Muscle of leg (tissue), 3 donors: ENCODE measurements at regions not wholly inside any gene's neighbourhood (a gene's known extent, or its start where the extent isn't known, plus 50 kb on each side); places are given as distances from the start of the nearest gene placed in this dataset.

ENCODE experiments used
- DNase-seq: peaks from one replicate; pipeline ENCODE4 v3.0.0; 2013
- H3K27ac ChIP-seq: one replicate; pipeline ENCODE4 v1.5.1; 2013; ENCODE audit warnings: mild to moderate bottlenecking, low read length, control low read depth
- H3K27me3 ChIP-seq: one replicate; pipeline ENCODE4 v1.6.1; 2013; ENCODE audit warnings: low read length; ENCODE audit not compliant: control insufficient read depth, insufficient read depth
- H3K36me3 ChIP-seq: one replicate; pipeline ENCODE4 v1.6.1; 2013; ENCODE audit warnings: low read length; ENCODE audit not compliant: control insufficient read depth, insufficient read depth
- H3K4me1 ChIP-seq: one replicate; pipeline ENCODE4 v1.6.1; 2013; ENCODE audit warnings: low read length; ENCODE audit not compliant: control insufficient read depth, insufficient read depth
- H3K4me3 ChIP-seq: one replicate; pipeline ENCODE4 v1.5.1; 2013; ENCODE audit warnings: low read length, control low read depth
- H3K9me3 ChIP-seq: replicated peaks from 2 replicates; pipeline ENCODE4 v1.6.1; 2013; ENCODE audit warnings: low read depth, low read length; ENCODE audit not compliant: control insufficient read depth
- WGBS: methylation state at CpG from one replicate; pipeline ENCODE4 v1.1.5; 2013; ENCODE audit warnings: missing lambda C conversion rate; ENCODE audit not compliant: insufficient coverage; 5-methylcytosine and 5-hydroxymethylcytosine counted together

DNA sequence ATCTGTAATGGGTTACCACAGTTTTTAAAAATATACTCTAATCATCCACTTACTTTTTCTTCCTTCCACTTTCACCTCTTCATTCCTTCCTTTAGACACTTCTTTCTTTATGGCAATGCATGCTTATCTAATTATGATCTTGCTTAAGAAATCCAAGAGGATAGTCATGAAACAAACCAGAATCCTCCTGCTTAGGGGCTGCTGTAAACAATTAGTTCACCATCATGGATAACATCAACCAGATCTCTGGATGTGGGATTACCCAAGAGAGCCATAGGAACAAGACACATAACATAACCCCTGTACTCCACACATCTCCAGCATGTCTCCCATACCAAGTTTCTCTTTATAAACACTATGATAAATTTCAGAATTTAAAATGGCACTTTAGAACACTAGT lies 713.4 kb upstream of the PTPRD start:
- Histone ChIP-seq H3K36me3 (no peaks in the 10 kb centered on the region), H3K27me3 (no peaks in the 10 kb centered on the region), H3K4me1 (no peaks in the 10 kb centered on the region), H3K27ac (no peak overlapping the region), H3K9me3 (no peaks in the 10 kb centered on the region), H3K4me3 (no peak overlapping the region)
- no peak for DNase-seq

DNA sequence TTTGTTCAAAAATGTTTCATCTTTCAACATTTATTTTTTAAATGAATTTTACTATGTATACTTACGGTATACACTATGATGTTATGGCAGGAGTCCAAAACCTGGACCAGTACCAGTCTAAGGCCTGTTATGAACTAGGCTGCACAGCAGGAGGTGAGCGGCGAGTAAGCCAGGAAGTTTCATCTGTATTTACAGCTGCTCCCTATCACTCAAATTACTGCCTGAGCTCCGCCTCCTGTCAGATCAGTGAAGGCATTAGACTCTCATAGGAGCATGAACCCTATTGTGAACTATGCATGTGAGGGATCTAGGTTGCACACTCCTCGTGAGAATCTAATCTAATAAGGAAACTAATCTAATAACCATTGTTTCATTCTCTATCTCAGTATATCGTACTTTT lies 715.5 kb upstream of the PTPRD start:
- H3K9me3 ChIP-seq: no peaks in the 10 kb centered on the region
- no CpG with 5 or more reads among the region's 6 CpGs for WGBS
- no peaks in the 10 kb centered on the region for H3K36me3 ChIP-seq
- H3K4me1 ChIP-seq: no peaks in the 10 kb centered on the region
- no peak overlapping the region for H3K27ac ChIP-seq
- DNase-seq: no peak
- no peak overlapping the region for H3K4me3 ChIP-seq
- H3K27me3 ChIP-seq: no peaks in the 10 kb centered on the region

DNA sequence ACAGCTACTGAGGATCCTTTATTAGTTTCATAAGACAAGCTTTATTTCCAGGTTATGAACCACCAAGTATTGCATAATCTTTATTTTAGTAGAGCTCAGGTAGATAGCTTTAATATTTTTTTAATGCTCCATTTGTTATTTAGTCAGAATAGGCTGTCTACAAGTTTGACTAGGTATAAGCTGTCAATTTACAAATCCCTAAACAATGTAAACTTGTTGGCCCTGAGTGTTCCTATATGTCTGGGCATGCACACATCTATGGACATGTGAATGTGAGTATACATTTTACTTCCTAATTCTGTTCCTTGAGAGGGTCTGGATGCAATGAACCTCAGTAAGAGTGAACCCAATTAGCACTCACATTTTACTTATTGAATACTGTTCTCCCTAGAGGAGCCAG lies 722.2 kb upstream of the PTPRD start:
- no peak for DNase-seq
- Histone ChIP-seq H3K4me3 (no peak overlapping the region), H3K27me3 (no peaks in the 10 kb centered on the region), H3K9me3 (no peaks in the 10 kb centered on the region), H3K27ac (no peak overlapping the region), H3K4me1 (no peaks in the 10 kb centered on the region), H3K36me3 (no peaks in the 10 kb centered on the region)

DNA sequence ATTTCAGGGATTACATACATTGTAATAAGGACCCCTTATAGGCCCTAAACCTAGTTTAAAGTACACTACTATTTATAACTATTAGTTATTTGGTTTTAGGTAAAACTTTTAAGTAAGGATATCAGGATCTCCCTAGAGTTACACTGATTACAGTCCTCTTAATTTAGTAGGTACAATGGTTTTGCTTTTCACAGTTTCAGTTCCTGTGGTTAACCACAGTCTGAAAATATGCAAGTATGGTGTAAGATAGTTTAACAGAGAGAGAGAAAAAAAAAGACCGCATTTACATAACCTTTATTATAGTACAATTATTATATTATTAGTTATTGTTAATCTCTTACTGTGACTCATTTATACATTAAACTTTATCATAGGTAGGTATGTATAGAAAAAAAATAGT lies 725.3 kb upstream of the PTPRD start:
- H3K4me1 ChIP-seq: no peaks in the 10 kb centered on the region
- no CpG with 5 or more reads among the region's 1 CpG for WGBS
- H3K4me3 ChIP-seq: no peak overlapping the region
- no peaks in the 10 kb centered on the region for H3K9me3 ChIP-seq
- H3K36me3 ChIP-seq: no peaks in the 10 kb centered on the region
- H3K27ac ChIP-seq: no peak overlapping the region
- no peak for DNase-seq
- H3K27me3 ChIP-seq: no peaks in the 10 kb centered on the region

DNA sequence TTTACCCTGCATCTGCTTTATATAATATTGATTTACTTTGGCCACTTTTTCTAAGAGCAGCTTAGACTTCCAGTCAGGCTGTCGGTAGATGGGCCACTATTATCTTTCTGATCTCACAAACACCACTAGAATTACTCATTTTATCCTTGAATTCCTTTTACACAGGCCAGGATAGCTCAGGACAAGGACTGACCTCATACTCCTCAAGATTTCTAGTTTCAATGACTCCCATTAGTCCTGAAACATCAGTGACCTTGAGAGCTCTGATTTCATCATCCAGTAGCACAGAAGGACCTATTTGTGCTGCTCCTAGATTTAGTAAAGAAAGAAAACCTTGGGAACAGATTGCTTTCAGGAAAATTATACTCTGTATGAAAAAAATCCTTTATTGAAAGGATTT lies 727.9 kb upstream of the PTPRD start:
- Histone ChIP-seq H3K4me1 (no peaks in the 10 kb centered on the region), H3K36me3 (no peaks in the 10 kb centered on the region), H3K27me3 (no peaks in the 10 kb centered on the region), H3K9me3 (no peaks in the 10 kb centered on the region), H3K4me3 (no peak overlapping the region), H3K27ac (no peak overlapping the region)
- WGBS: 50% methylated on average over 1 of the region's 1 CpG
- DNase-seq: no peak

DNA sequence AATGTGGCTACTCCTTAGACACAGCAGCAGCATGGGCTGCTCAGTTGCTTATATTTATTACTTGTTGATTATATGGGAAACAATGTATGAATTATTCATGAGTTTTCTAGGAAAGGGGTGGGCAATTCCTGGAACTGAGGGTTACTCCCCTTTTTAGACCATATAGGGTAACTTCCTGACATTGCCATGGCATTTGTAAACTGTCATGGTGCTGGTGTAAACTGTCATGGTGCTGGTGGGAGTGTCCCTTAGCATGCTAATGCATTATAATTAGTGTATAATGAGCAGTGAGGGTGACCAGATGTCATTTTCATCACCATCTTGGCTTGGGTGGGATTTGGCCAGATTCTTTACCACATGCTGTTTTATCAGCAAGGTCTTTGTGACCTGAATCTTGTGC lies 734.6 kb upstream of the PTPRD start:
- no peaks in the 10 kb centered on the region for H3K27me3 ChIP-seq
- no peak for DNase-seq

GRCh38 chr9:11348366-11348765 lies 735.6 kb upstream of the PTPRD start:
- H3K36me3 ChIP-seq: no peaks in the 10 kb centered on the region
- no peak overlapping the region for H3K4me3 ChIP-seq
- 85% methylated on average over 4 of the region's 5 CpGs for WGBS
- no peaks in the 10 kb centered on the region for H3K9me3 ChIP-seq
- no peaks in the 10 kb centered on the region for H3K4me1 ChIP-seq
- no peaks in the 10 kb centered on the region for H3K27me3 ChIP-seq
- no peak overlapping the region for H3K27ac ChIP-seq
- DNase-seq: no peak

More for the DNA sequence above, 734.6 kb upstream of the PTPRD start:
- no peak overlapping the region for H3K4me3 ChIP-seq
- H3K4me1 ChIP-seq: no peaks in the 10 kb centered on the region
- no peak overlapping the region for H3K27ac ChIP-seq
- H3K36me3 ChIP-seq: no peaks in the 10 kb centered on the region
- H3K9me3 ChIP-seq: no peaks in the 10 kb centered on the region

DNA sequence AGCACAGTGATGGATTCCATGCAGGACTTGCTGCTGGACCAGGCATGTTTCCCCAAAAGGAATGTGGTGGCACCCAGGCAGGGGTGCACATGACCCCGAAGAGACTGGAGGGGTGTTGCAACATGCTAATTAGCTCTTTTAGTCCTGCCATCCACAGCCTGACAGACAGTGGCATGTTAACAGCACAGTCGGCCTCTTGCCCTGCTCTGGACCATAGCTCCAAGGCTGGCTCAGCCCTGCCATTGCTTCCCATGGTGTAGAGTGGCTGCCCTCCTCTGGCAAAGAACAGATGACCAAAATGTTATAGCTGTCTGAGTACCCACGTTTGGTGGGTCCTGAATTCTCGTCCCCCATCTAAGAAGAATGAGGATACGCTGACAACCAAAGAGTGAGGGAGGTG lies 736.4 kb upstream of the PTPRD start:
- Histone ChIP-seq H3K36me3 (no peaks in the 10 kb centered on the region), H3K9me3 (no peaks in the 10 kb centered on the region), H3K27me3 (no peaks in the 10 kb centered on the region), H3K4me1 (no peaks in the 10 kb centered on the region), H3K27ac (no peak overlapping the region), H3K4me3 (no peak overlapping the region)
- no peak for DNase-seq
- WGBS: 83% methylated on average over 4 of the region's 5 CpGs

DNA sequence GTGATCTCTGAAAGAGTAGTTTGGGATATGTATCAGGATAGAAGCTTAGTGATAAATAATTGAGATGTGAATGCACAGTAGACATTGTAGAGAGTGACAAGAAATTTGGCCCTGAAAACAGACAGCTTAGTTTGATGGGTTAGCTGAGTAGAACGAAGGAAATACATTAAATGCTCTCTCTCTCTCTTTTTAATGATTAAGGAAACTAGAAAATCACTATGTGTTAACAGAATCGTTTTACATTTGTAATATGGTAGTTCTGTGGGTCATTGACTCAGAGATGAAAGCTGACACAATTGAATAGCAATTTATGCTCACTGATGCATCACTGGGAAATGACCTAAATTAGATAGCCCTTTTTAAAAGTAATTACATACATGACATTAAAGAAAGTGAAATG lies 739.8 kb upstream of the PTPRD start:
- WGBS: no CpG with 5 or more reads among the region's 2 CpGs
- H3K9me3 ChIP-seq: no peaks in the 10 kb centered on the region
- no peaks in the 10 kb centered on the region for H3K27me3 ChIP-seq
- no peak overlapping the region for H3K4me3 ChIP-seq
- H3K36me3 ChIP-seq: no peaks in the 10 kb centered on the region
- DNase-seq: no peak
- H3K4me1 ChIP-seq: no peaks in the 10 kb centered on the region
- H3K27ac ChIP-seq: no peak overlapping the region

- no peak for DNase-seq
- Histone ChIP-seq H3K4me3 (no peak overlapping the region), H3K4me1 (no peaks in the 10 kb centered on the region), H3K27me3 (no peaks in the 10 kb centered on the region), H3K36me3 (no peaks in the 10 kb centered on the region), H3K27ac (no peak overlapping the region), H3K9me3 (no peaks in the 10 kb centered on the region)
These were observed 743.3 kb upstream of the PTPRD start for GRCh38 chr9:11356067-11356466.

- Histone ChIP-seq H3K27me3 (no peaks in the 10 kb centered on the region), H3K9me3 (no peaks in the 10 kb centered on the region), H3K4me3 (no peak overlapping the region), H3K4me1 (no peaks in the 10 kb centered on the region), H3K27ac (no peak overlapping the region), H3K36me3 (no peaks in the 10 kb centered on the region)
- no peak for DNase-seq
- WGBS: 49% methylated on average over 11 of the region's 14 CpGs
These were observed 753.9 kb upstream of the PTPRD start for GRCh38 chr9:11366585-11367129.
